ENCODE measurements at regions not wholly inside any gene's neighbourhood (a gene's known extent, or its start where the extent isn't known, plus 50 kb on each side); places are given as distances from the start of the nearest gene placed in this dataset.
"Not testable (repeated sequence)": the region's sequence is repeated elsewhere in the genome, so short reads cannot be mapped to it uniquely, and the experiment has no call there.

- no peak overlapping the region for H3K4me3 ChIP-seq (ENCODE audit: low read length)
- no peaks in the 10 kb centered on the region for H3K79me2 ChIP-seq (ENCODE audit: low read length)
- no peak overlapping the region for H3K27ac ChIP-seq (ENCODE audit: low read length)
- H3K36me3 ChIP-seq (ENCODE audit: insufficient read depth, low read length), result no peaks in the 10 kb centered on the region
- no peaks in the 10 kb centered on the region for H3K4me1 ChIP-seq (ENCODE audit: low read length)
- no peaks in the 10 kb centered on the region for H4K20me1 ChIP-seq (ENCODE audit: insufficient read depth, low read depth, low read length)
- no peak overlapping the region for H3K9ac ChIP-seq (ENCODE audit: low read length)
- H3K9me2 ChIP-seq (replicated peaks; ENCODE audit: insufficient read depth, low read length), result no peaks in the 10 kb centered on the region
- H3K27me3 ChIP-seq (ENCODE audit: low read length), result no peaks in the 10 kb centered on the region
- H3K4me2 ChIP-seq (ENCODE audit: low read depth, low read length, poor library complexity, severe bottlenecking), result no peak overlapping the region
- no peaks in the 10 kb centered on the region for H3K9me3 ChIP-seq (ENCODE audit: low read length)
- H2AFZ ChIP-seq (ENCODE audit: low read length), result no peak overlapping the region
- DNase-seq, result no peak
These were observed 86.2 kb downstream of the MAD2L1 start for GRCh38 chr4:119980456-119980855.

- H3K27ac ChIP-seq (ENCODE audit: low read length), result no peak overlapping the region
- H3K27me3 ChIP-seq (ENCODE audit: low read length), result no peaks in the 10 kb centered on the region
- no peaks in the 10 kb centered on the region for H3K79me2 ChIP-seq (ENCODE audit: low read length)
- H2AFZ ChIP-seq (ENCODE audit: low read length), result no peak overlapping the region
- no peak overlapping the region for H3K4me3 ChIP-seq (ENCODE audit: low read length)
- H3K4me2 ChIP-seq (ENCODE audit: low read depth, low read length, poor library complexity, severe bottlenecking), result no peak overlapping the region
- no peak for DNase-seq
- H3K9me3 ChIP-seq (ENCODE audit: low read length), result no peaks in the 10 kb centered on the region
- H3K9ac ChIP-seq (ENCODE audit: low read length), result no peak overlapping the region
- H3K4me1 ChIP-seq (ENCODE audit: low read length), result no peaks in the 10 kb centered on the region
- H3K36me3 ChIP-seq (ENCODE audit: insufficient read depth, low read length), result no peaks in the 10 kb centered on the region
- no peaks in the 10 kb centered on the region for H4K20me1 ChIP-seq (ENCODE audit: insufficient read depth, low read depth, low read length)
- H3K9me2 ChIP-seq (replicated peaks; ENCODE audit: insufficient read depth, low read length), result no peaks in the 10 kb centered on the region
These were observed 89.3 kb downstream of the MAD2L1 start for GRCh38 chr4:119977076-119977940.

- Histone ChIP-seq H3K9me3 (ENCODE audit: low read length) (no peaks in the 10 kb centered on the region), H4K20me1 (ENCODE audit: insufficient read depth, low read depth, low read length) (no peaks in the 10 kb centered on the region), H3K27ac (ENCODE audit: low read length) (no peak overlapping the region), H3K4me2 (ENCODE audit: low read depth, low read length, poor library complexity, severe bottlenecking) (no peak overlapping the region), H3K4me1 (ENCODE audit: low read length) (no peaks in the 10 kb centered on the region), H3K9me2 (replicated peaks; ENCODE audit: insufficient read depth, low read length) (no peaks in the 10 kb centered on the region), H3K9ac (ENCODE audit: low read length) (no peak overlapping the region), H3K4me3 (ENCODE audit: low read length) (no peak overlapping the region), H3K79me2 (ENCODE audit: low read length) (no peaks in the 10 kb centered on the region), H3K36me3 (ENCODE audit: insufficient read depth, low read length) (no peaks in the 10 kb centered on the region), H2AFZ (ENCODE audit: low read length) (no peak overlapping the region), H3K27me3 (ENCODE audit: low read length) (no peaks in the 10 kb centered on the region)
- DNase-seq, result no peak
These were observed 95.1 kb downstream of the MAD2L1 start for GRCh38 chr4:119971431-119972084.

GRCh38 chr4:119962631-119963030 is 104.0 kb downstream of the MAD2L1 start:
- DNase-seq, result no peak
- H3K79me2 ChIP-seq (ENCODE audit: low read length), result no peaks in the 10 kb centered on the region
- H3K27me3 ChIP-seq (ENCODE audit: low read length), result no peaks in the 10 kb centered on the region
- no peak overlapping the region for H2AFZ ChIP-seq (ENCODE audit: low read length)
- H3K9me3 ChIP-seq (ENCODE audit: low read length), result no peaks in the 10 kb centered on the region
- no peaks in the 10 kb centered on the region for H3K9me2 ChIP-seq (replicated peaks; ENCODE audit: insufficient read depth, low read length)
- H3K4me2 ChIP-seq (ENCODE audit: low read depth, low read length, poor library complexity, severe bottlenecking), result no peak overlapping the region
- no peak overlapping the region for H3K27ac ChIP-seq (ENCODE audit: low read length)
- H3K4me1 ChIP-seq (ENCODE audit: low read length), result no peaks in the 10 kb centered on the region
- no peak overlapping the region for H3K9ac ChIP-seq (ENCODE audit: low read length)
- H3K4me3 ChIP-seq (ENCODE audit: low read length), result no peak overlapping the region
- no peaks in the 10 kb centered on the region for H4K20me1 ChIP-seq (ENCODE audit: insufficient read depth, low read depth, low read length)
- no peaks in the 10 kb centered on the region for H3K36me3 ChIP-seq (ENCODE audit: insufficient read depth, low read length)

- Histone ChIP-seq H3K9me2 (replicated peaks; ENCODE audit: insufficient read depth, low read length) (no peaks in the 10 kb centered on the region), H4K20me1 (ENCODE audit: insufficient read depth, low read depth, low read length) (no peaks in the 10 kb centered on the region), H3K27me3 (ENCODE audit: low read length) (no peaks in the 10 kb centered on the region), H3K4me2 (ENCODE audit: low read depth, low read length, poor library complexity, severe bottlenecking) (no peak overlapping the region), H3K27ac (ENCODE audit: low read length) (no peak overlapping the region), H3K79me2 (ENCODE audit: low read length) (no peaks in the 10 kb centered on the region), H3K9me3 (ENCODE audit: low read length) (no peaks in the 10 kb centered on the region), H3K4me3 (ENCODE audit: low read length) (no peak overlapping the region), H3K36me3 (ENCODE audit: insufficient read depth, low read length) (no peaks in the 10 kb centered on the region), H2AFZ (ENCODE audit: low read length) (no peak overlapping the region), H3K9ac (ENCODE audit: low read length) (no peak overlapping the region), H3K4me1 (ENCODE audit: low read length) (no peaks in the 10 kb centered on the region)
- no peak for DNase-seq
These were observed 107.7 kb downstream of the MAD2L1 start for GRCh38 chr4:119958983-119959382.

- Histone ChIP-seq H3K4me2 (ENCODE audit: low read depth, low read length, poor library complexity, severe bottlenecking) (no peak overlapping the region), H3K27ac (ENCODE audit: low read length) (no peak overlapping the region), H3K9ac (ENCODE audit: low read length) (no peak overlapping the region), H3K9me2 (replicated peaks; ENCODE audit: insufficient read depth, low read length) (no peaks in the 10 kb centered on the region), H3K79me2 (ENCODE audit: low read length) (no peaks in the 10 kb centered on the region), H3K4me1 (ENCODE audit: low read length) (no peaks in the 10 kb centered on the region), H3K4me3 (ENCODE audit: low read length) (no peak overlapping the region), H3K9me3 (ENCODE audit: low read length) (no peaks in the 10 kb centered on the region), H2AFZ (ENCODE audit: low read length) (no peak overlapping the region), H4K20me1 (ENCODE audit: insufficient read depth, low read depth, low read length) (no peaks in the 10 kb centered on the region), H3K36me3 (ENCODE audit: insufficient read depth, low read length) (no peaks in the 10 kb centered on the region), H3K27me3 (ENCODE audit: low read length) (no peaks in the 10 kb centered on the region)
- DNase-seq, result no peak
These were observed 111.4 kb downstream of the MAD2L1 start for GRCh38 chr4:119955256-119955655.

- not testable (repeated sequence) for H3K27ac ChIP-seq (ENCODE audit: low read length); H3K9ac ChIP-seq (ENCODE audit: low read length); H3K4me3 ChIP-seq (ENCODE audit: low read length); H3K36me3 ChIP-seq (ENCODE audit: insufficient read depth, low read length); DNase-seq; H3K4me2 ChIP-seq (ENCODE audit: low read depth, low read length, poor library complexity, severe bottlenecking); H3K4me1 ChIP-seq (ENCODE audit: low read length); H3K79me2 ChIP-seq (ENCODE audit: low read length); H4K20me1 ChIP-seq (ENCODE audit: insufficient read depth, low read depth, low read length); H3K9me3 ChIP-seq (ENCODE audit: low read length); H3K27me3 ChIP-seq (ENCODE audit: low read length); H2AFZ ChIP-seq (ENCODE audit: low read length); H3K9me2 ChIP-seq (replicated peaks; ENCODE audit: insufficient read depth, low read length)
These were observed 112.2 kb downstream of the MAD2L1 start for GRCh38 chr4:119954487-119954886.

- Histone ChIP-seq H2AFZ (ENCODE audit: low read length) (no peak overlapping the region), H3K9me2 (replicated peaks; ENCODE audit: insufficient read depth, low read length) (no peaks in the 10 kb centered on the region), H3K36me3 (ENCODE audit: insufficient read depth, low read length) (no peaks in the 10 kb centered on the region), H3K27ac (ENCODE audit: low read length) (no peak overlapping the region), H3K4me1 (ENCODE audit: low read length) (no peaks in the 10 kb centered on the region), H3K9me3 (ENCODE audit: low read length) (no peaks in the 10 kb centered on the region), H3K79me2 (ENCODE audit: low read length) (no peaks in the 10 kb centered on the region), H3K4me2 (ENCODE audit: low read depth, low read length, poor library complexity, severe bottlenecking) (no peak overlapping the region), H3K9ac (ENCODE audit: low read length) (no peak overlapping the region), H3K27me3 (ENCODE audit: low read length) (no peaks in the 10 kb centered on the region), H4K20me1 (ENCODE audit: insufficient read depth, low read depth, low read length) (no peaks in the 10 kb centered on the region), H3K4me3 (ENCODE audit: low read length) (no peak overlapping the region)
- DNase-seq, result no peak
These were observed 120.3 kb downstream of the MAD2L1 start for GRCh38 chr4:119946359-119946758.
